Smooth muscle cell (in vitro differentiated cells): ENCODE measurements at regions not wholly inside any gene's neighbourhood (a gene's known extent, or its start where the extent isn't known, plus 50 kb on each side); places are given as distances from the start of the nearest gene placed in this dataset.

Source experiments
- DNase-seq: peaks from one replicate; lab custom pipeline; 2025; ENCODE audit not compliant: unreplicated experiment; lab: John Stamatoyannopoulos, UW
- H2AFZ ChIP-seq: fragments of 200-600 bp; sonication (generic); 2 replicates; pipeline ENCODE4 v1.6.0; 2016; ENCODE audit warnings: antibody characterized with exemption, low read depth, mild to moderate bottlenecking
- H3F3A ChIP-seq: fragments of 200-600 bp; sonication (generic); 2 replicates; pipeline ENCODE4 v1.6.0; 2017; ENCODE audit warnings: antibody characterized with exemption, low read depth
- H3K27ac ChIP-seq: fragments of 200-600 bp; sonication (generic); 2 replicates; pipeline ENCODE4 v1.5.1; 2016; ENCODE audit warnings: low read depth, mild to moderate bottlenecking
- H3K27me3 ChIP-seq: fragments of 200-600 bp; sonication (generic); 2 replicates; pipeline ENCODE4 v1.6.1; 2016; ENCODE audit warnings: low read depth, mild to moderate bottlenecking
- H3K36me3 ChIP-seq: fragments of 200-600 bp; sonication (generic); 2 replicates; pipeline ENCODE4 v1.5.1; 2016; ENCODE audit warnings: low read depth
- H3K4me1 ChIP-seq: fragments of 200-600 bp; sonication (generic); 2 replicates; pipeline ENCODE4 v1.5.1; 2016; ENCODE audit warnings: low read depth
- H3K4me2 ChIP-seq: fragments of 200-600 bp; sonication (generic); 2 replicates; pipeline ENCODE4 v1.6.0; 2016; ENCODE audit warnings: mild to moderate bottlenecking
- H3K4me3 ChIP-seq: fragments of 200-600 bp; sonication (generic); 2 replicates; pipeline ENCODE4 v1.5.1; 2016; ENCODE audit warnings: mild to moderate bottlenecking
- H3K79me2 ChIP-seq: fragments of 200-600 bp; sonication (generic); 2 replicates; pipeline ENCODE4 v1.6.0; 2016; ENCODE audit warnings: low read depth, mild to moderate bottlenecking
- H3K9ac ChIP-seq: fragments of 200-600 bp; sonication (generic); 2 replicates; pipeline ENCODE4 v1.6.0; 2016; ENCODE audit warnings: low read depth
- H3K9me3 ChIP-seq: fragments of 200-600 bp; sonication (generic); replicated peaks from 2 replicates; pipeline ENCODE4 v1.5.1; 2016; ENCODE audit warnings: low read depth
- H4K20me1 ChIP-seq: fragments of 200-600 bp; sonication (generic); 2 replicates; pipeline ENCODE4 v1.6.0; 2016; ENCODE audit warnings: low read depth
- CTCF ChIP-seq: fragments of 200-600 bp; sonication (generic); IDR thresholded peaks from 2 replicates; pipeline ENCODE4 v1.5.1; 2017; ENCODE audit warnings: borderline replicate concordance, mild to moderate bottlenecking, antibody characterized with exemption; ENCODE audit not compliant: insufficient read depth, poor library complexity, severe bottlenecking
- WGBS: methylation state at CpG from one replicate; pipeline ENCODE4 v1.1.7; 2016; ENCODE audit warnings: low lambda C conversion rate; 5-methylcytosine and 5-hydroxymethylcytosine counted together

GRCh38 chr6:15058200-15059061, 187.4 kb upstream of the JARID2 start:
- H3K4me1 ChIP-seq, result no peaks in the 10 kb centered on the region
- 53% methylated on average over 9 of the region's 9 CpGs for WGBS
- no peaks in the 10 kb centered on the region for H3K36me3 ChIP-seq
- H4K20me1 ChIP-seq, result no peaks in the 10 kb centered on the region
- no peak overlapping the region for H3K4me3 ChIP-seq
- no peak overlapping the region for H3K27ac ChIP-seq
- no peaks in the 10 kb centered on the region for H3K9me3 ChIP-seq
- DNase-seq, result no peak
- no peak overlapping the region for H2AFZ ChIP-seq
- TF ChIP-seq CTCF, result no peak
- H3F3A ChIP-seq, result no peaks in the 10 kb centered on the region
- H3K9ac ChIP-seq, result no peak overlapping the region
- no peaks in the 10 kb centered on the region for H3K79me2 ChIP-seq
- H3K4me2 ChIP-seq, result no peak overlapping the region
- no peaks in the 10 kb centered on the region for H3K27me3 ChIP-seq

GRCh38 chr6:15061180-15061641, 184.7 kb upstream of the JARID2 start:
- no peaks in the 10 kb centered on the region for H3K79me2 ChIP-seq
- peaks cover 10% of the 10 kb centered on the region for H3F3A ChIP-seq
- H3K4me3 ChIP-seq, result no peak overlapping the region
- no peak overlapping the region for H2AFZ ChIP-seq
- TF ChIP-seq CTCF, result no peak
- H3K27me3 ChIP-seq, result no peaks in the 10 kb centered on the region
- no peaks in the 10 kb centered on the region for H4K20me1 ChIP-seq
- no peak overlapping the region for H3K27ac ChIP-seq
- WGBS, result 83% methylated on average over 4 of the region's 4 CpGs
- DNase-seq, result no peak
- H3K9ac ChIP-seq, result no peak overlapping the region
- H3K36me3 ChIP-seq, result no peaks in the 10 kb centered on the region
- no peaks in the 10 kb centered on the region for H3K9me3 ChIP-seq
- H3K4me1 ChIP-seq, result peaks cover 5% of the 10 kb centered on the region
- no peak overlapping the region for H3K4me2 ChIP-seq

GRCh38 chr6:15061908-15062515, 183.9 kb upstream of the JARID2 start:
- H3K27me3 ChIP-seq, result no peaks in the 10 kb centered on the region
- no peak overlapping the region for H3K4me3 ChIP-seq
- no peaks in the 10 kb centered on the region for H3K9me3 ChIP-seq
- H3K27ac ChIP-seq, result no peak overlapping the region
- H3F3A ChIP-seq, result peaks cover 15% of the 10 kb centered on the region
- H3K79me2 ChIP-seq, result no peaks in the 10 kb centered on the region
- no peaks in the 10 kb centered on the region for H3K36me3 ChIP-seq
- no peak overlapping the region for H3K9ac ChIP-seq
- 88% methylated on average over 6 of the region's 6 CpGs for WGBS
- no peak overlapping the region for H2AFZ ChIP-seq
- no peak for DNase-seq
- TF ChIP-seq CTCF, result no peak
- peaks cover 8% of the 10 kb centered on the region for H3K4me1 ChIP-seq
- H4K20me1 ChIP-seq, result no peaks in the 10 kb centered on the region
- no peak overlapping the region for H3K4me2 ChIP-seq
